Mammary epithelial cell (primary cell): ENCODE measurements at regions not wholly inside any gene's neighbourhood (a gene's known extent, or its start where the extent isn't known, plus 50 kb on each side); places are given as distances from the start of the nearest gene placed in this dataset.

ENCODE experiments used
- CTCF ChIP-seq, 2 donors: IDR thresholded peaks in 1 of 2; conservative IDR thresholded peaks in 1 of 2; 2 replicates each; pipeline ENCODE4 v1.5.1; 2011 to 2012; ENCODE audit warnings: inconsistent platforms in 2 of 2, low read length in 2 of 2, mild to moderate bottlenecking in 2 of 2, control low read depth in 1 of 2, low read depth in 1 of 2; ENCODE audit not compliant: insufficient read depth in 1 of 2; ENCODE audit errors: extremely low read depth in 1 of 2
- EZH2 ChIP-seq: IDR thresholded peaks from 2 replicates; pipeline ENCODE4 v1.6.1; 2012; ENCODE audit warnings: low read length, inconsistent platforms, borderline replicate concordance

GRCh38 chr15:70250208-70251201 lies 152.8 kb upstream of the TLE3 start:
- no peak for TF ChIP-seq EZH2
- no peak for TF ChIP-seq CTCF (conservative IDR thresholded peaks at IDR 0.05 in 1 of 2, IDR thresholded peaks at IDR 0.05 in 1 of 2; ENCODE audit: extremely low read depth in 1 of 2, insufficient read depth in 1 of 2, low read depth in 1 of 2, low read length in 2 of 2)
